LoVo (cell line): ENCODE measurements at regions not wholly inside any gene's neighbourhood (a gene's known extent, or its start where the extent isn't known, plus 50 kb on each side); places are given as distances from the start of the nearest gene placed in this dataset.
A peak's percentile ranks its signal among the peaks of the same experiment; 100 is the strongest.

Experiments
- DNase-seq: peaks from one replicate; pipeline ENCODE4 v3.0.0-alpha.2; 2016; ENCODE audit warnings: low spot score

DNA sequence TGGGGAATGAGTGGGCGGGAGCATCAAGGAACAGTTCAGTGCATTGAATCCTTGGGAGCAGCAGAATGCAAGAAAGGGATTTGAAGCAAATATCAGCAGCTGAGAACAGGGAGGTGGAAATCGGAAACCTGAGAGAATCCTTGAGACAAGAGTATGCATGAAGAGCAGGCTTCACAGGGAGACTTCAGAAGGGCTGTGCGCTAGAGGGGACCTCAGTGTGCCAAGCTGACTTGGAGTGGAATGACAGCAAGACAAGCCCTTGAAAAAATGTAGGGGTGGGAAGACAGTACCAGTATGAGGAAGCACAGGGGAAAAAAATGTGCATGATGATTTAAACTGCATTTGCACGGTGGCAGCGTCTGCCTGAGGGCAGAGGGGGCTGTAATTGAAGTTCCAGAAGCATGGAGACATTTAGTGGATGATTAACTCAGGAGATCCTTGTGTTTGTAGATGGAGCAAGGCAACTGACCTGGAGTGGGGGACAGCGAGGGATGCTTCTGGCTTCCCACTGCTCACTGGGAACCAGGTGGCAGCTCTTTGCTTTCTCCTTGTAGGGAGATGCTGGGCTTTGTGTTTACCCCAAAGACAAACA is 204.9 kb upstream of the PLET1 start:
- no peak for DNase-seq

DNA sequence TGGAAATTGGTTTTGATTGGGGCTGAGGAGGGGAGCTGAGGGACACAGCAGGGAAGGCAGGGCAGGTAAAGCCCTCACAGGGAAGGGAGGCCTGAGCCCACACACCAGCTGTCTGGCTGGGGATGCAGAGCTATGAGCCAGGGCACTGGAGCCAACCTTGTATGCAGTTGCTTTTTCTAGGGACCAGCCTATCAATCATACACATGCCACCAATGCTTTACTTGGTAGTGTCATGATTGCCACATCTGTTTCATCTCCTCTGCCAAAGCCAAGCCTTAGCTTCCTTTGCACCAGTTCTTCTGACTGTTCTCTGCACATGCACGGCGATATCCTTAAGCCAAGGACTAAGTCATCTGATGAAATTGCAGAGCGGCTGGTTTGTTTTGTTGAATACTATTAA is 207.1 kb upstream of the PLET1 start:
- no peak for DNase-seq

DNA sequence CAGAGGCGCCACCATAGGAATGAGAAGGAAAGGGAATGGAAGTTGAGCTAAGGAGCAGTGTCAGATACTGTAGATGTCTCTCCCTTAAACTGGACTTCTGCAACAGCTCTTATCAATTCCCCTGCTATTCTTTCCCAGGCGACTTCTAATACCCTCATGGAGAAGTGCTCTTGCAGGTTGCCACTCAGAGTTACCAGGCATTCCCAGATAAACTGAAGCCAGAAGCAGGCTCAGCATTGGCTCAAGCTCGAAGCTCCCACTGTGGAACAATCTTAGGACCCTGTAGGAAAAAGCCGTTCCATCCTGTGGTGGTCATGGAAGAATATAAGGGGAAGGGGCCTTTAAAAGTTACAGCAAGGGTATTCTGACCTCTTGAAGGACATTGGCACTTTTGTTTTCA is 208.7 kb upstream of the PLET1 start:
- DNase-seq, result no peak

DNA sequence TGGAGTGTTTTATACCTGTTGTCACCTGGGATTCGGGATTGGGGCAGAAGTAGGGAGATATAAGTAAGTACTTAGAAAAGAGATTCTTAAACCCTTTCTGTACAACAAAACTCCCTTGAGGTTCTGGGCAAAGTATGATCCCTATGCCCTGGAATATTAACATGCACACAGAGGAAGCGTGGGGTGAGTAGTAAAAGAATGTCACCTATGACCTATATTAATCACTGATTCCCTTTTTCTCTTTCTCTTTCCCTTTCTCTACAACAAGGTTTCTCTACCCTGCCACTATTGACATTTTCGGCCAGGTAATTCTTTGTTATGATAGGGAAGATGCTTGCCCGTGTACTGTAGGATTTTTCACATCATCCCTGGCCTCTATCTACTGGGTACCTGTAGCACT is 209.7 kb upstream of the PLET1 start:
- peak; percentile 10 for DNase-seq

DNA sequence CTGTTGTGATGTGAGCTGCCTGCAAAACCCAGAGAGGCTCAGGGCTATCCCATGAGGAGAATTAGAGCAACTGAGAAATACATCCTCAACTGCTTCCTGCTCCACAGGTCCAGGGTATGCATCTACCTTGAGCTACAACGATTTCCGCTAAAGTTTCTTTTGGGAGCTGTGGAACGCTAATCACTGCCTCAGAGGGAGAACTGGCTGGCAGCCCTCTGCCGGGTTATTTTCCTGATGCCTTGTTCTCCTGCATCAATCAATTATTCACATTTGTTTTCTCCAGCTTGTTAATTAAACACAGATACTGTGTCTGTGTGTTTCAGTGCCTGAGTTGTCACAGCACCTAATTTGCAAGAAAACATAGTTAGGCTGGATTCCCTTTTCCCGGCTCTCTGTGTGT is 211.1 kb upstream of the PLET1 start:
- no peak for DNase-seq

DNA sequence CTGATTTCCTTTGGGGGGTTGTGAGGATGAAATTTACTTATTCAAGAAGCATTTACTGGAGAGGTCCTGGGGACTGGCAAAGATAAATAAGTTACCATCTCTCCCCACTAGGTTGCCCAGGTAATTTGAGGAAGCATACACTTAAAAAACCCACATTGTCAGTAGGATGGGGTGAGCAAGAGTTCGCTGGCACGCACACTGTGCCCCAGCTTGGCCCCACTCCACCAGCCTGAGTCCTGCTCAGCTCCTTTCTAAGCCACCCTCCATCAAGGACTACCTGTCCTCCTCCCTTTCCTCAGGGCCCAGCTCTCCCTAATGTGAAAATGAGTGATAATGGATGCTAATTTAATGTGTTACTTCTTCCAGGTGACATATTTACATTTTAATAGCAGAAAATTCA is 216.5 kb upstream of the PLET1 start:
- DNase-seq, result no peak

DNA sequence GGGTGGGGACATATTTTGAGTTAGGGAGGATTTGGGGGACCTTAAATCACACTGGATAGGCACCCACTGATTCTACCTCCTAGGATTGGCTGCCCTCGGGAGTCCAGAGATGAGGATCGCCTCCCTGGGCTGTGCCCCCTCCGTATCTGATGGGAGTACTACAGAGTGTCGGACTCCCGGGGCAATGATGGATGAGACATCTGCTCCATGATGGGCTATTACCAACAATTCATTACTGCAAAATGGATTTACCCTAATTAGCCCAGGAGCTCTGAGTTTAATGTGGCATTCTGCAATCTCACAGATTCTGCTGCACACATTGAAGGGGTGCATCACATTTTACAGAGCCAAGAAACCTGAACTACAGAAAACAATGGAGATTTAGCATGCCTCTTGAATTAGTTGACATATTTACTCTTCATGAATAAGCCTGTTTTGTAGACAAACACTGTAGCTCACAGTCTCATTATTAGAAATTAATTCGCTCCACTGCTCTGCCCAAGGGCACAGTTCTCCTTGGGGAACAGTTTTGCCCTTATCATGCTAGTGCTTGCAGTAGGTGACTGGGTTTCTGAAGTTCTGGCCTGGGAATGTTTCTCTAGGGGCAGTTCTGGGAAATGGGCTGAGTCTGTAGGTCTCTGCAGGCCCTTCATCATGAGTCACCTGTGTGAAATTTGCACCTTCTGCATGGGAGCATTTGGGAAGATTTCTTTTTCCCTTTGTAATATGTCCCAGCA is 217.1 kb upstream of the PLET1 start:
- no peak for DNase-seq

DNA sequence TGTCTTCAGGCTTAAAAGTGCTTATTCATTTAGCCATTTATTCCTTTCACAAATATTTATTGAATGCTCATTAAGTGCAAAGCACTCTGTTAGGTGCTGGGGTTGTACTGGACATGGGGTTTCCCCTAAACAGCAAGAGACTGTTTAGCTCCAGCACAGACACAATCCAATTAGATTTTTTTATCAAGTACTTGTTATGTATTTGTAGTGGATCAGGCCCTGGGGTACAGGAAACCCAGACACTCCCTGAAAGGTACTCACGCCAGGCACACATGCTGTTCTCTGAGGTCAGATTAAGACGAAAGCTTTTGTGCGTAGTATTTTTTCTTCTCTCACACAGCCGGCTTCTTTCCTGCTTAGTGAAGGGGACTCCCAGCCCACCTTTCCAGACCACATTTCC is 218.1 kb upstream of the PLET1 start:
- no peak for DNase-seq

DNA sequence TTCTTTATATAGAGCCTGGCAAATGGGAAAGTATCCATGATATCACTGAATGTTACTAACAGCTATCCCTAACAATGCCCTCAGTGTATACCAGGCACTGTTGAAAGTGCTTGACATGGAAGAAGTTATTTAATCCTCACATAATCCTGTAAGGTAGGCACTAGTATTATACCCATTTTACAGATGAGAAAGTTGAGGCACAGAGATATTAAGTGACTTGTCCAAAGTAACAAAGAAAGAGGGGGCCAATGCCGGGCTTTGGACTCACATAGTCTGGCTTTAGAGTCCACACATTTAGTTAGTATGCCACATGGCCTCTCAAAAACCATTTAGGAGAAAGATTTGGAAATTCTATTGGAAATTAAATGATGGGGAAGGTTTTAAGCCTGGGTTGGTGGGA is 220.8 kb upstream of the PLET1 start:
- DNase-seq, result no peak

DNA sequence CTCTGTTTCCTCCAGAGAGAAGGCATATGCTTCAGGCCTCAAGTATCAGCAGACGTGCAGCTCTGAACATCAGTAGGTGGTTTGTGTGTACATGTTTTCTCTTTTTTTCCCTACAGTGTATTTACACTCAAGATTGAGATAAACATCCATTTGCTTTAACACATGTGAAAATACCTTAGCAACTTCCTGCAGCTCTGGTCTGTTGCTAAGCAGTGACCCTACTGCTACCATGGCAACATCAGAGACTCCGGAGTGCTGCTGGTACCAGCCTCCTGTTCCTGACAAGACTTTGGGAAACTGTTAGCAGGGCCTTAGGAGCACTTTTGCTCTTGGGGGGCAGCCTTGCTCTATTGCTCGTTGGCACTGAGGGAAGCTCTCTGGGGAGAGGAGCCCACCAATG is 221.2 kb upstream of the PLET1 start:
- no peak for DNase-seq

DNA sequence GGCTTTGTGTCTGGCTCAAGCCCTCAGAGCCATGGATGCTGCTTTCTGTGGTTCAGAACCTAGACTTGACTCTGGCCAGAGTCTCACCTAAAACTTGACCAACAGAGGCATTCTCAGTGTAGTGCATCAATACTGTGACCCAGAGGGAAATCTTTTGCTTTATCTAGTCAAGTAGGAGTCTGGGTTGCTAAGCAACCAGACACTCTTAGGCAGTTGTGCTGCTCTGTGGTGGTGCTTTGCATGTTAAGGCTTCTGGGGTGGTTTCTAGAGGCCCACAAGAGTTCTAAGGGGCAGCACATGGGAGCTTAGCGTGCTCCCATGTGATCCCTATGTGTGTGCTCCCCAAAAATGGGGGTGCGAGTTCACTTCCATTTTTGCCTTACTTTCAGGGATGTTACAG is 224.6 kb upstream of the PLET1 start:
- DNase-seq, result no peak

DNA sequence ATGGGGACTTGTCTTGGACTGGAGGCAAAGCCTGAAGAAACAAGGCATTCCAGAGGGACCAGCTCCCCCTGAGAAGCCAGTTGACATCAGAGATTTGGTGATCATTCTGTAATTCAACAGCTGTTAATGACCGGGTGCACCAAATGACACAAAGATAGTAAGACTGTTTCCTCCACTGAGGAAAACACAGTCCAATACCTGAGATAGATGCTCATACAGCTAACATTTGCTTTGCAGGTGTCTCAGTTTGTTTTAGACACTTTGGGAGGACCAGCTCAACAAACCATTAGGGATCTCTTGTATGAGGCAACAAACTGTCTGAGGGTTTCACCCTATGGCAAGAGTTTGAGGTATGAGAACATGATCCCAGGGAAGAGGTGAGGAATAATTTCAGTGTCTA is 237.2 kb upstream of the PLET1 start:
- no peak for DNase-seq

DNA sequence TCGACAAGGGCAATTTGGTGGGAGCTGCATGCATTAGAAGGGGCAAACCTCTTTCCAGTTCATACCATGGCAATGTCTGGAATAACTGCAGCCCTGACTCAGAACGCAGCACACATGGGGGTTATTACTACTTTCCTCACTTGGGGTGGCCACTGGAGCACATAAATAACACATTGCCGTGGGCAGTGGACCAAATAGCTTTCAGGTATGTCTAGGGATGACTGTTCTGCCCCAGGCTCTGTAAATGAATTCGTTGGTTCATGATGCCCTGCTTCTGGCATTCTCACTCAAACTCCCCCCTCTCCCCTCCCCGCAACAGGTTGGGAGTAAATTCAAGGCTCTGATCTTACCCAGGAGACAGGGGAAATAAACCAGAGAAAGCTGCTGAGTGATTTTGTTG is 238.0 kb upstream of the PLET1 start:
- no peak for DNase-seq

DNA sequence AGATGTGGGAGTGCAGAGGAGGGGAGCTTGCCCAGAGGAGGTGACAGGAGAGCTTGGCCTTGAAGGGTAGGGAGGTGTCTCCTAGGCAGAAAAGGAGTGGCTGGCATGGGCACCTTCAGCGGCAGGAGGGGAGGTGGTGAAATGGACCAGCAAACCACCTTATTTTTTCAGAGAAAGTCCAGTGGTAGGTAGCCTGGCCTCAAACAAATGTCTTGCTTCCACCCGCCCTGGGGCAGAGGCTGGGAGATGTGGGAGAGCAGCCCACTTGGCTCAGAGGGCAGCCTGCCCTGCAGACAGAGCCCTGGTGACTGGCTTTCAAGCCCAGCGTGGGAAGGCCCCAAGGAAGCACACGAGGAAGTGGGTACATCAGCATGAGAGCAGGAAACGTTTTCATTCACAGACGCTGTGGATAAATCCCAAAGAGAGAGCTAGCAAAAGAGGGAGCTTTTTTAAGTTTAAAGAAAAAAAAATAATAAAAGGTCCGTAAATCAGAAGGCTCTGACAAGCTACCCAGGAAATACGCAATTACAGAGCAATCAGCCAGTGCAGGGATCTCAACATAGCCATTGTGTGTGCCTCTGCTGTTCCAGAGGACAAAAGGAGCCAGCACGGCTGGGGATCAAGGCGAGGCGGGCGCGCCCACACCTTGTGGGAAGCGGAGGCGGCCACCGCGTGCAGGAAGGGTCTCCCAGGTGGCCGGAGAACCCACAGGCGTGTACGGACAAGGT is 238.7 kb upstream of the PLET1 start:
- no peak for DNase-seq

DNA sequence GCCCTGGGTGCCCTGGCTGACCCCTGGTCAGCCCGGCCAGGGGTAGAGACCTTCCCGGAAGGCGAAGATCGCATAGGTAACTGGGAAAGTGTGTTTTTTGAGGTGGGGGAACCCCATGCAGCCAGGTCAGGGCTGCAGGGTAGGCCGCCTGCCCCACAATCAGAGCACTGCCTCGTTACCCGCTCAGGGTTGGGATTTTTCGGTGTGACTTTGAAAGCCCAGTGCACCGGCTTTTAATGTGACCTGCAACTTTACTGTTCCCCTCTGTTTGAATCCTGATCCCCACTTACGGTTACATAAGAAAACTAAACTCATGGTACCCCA is 239.2 kb upstream of the PLET1 start:
- no peak for DNase-seq

DNA sequence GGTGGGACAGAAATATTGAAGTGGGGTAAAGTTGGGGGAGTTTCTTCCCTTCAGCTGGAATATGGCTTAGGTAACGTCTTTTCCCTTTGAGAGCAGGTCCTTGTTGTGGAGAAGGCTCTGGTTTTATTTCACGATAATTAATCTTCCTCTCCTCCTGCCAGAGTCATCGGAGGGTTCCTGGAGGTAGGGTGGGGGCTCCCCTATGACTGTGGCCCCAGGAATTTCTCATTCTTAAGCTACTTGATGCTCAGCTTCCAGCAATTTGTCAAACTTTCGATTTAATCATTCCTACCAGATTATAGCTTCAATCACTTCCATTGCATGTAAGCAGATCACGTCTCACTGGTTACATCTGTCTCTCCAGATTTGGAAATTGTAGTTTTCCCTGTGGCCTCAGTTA is 242.8 kb upstream of the PLET1 start:
- no peak for DNase-seq

DNA sequence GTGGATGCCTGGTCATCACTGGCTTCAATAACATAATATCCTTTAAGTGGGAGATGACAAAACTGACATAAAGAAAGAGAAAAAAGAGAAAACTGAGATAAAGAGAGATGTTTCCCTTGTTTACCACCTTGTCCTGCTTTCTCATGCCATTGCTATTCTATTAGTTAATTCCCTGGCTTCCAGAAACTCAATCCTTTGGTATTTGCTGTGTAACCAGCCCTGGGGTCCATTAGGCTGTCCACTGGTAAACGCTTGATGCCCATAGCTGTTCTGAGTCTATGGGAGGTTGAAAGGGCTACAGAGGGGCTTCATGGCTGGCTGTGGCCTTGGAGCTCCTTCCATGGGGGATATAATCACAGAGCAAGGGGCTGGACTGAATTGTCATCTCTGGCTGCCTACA is 243.4 kb upstream of the PLET1 start:
- no peak for DNase-seq

DNA sequence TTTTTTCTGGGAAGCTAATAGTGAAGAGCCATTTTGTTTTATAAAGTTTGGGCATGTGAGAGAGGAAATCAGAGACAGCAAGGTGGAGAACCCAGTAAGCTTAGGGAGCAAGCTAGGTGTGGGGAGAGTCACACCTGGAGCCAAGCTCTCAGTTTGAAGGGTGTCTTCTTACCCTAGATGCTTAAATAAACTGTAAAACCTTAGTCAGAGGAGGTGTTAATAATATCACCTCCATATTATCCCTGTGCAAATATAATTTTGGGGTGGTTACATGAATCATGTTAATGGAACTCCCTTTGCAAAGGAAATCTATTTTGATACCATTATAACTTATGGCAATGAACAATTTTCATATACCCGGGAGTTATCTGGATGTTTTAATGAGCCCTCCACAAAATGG is 246.2 kb upstream of the PLET1 start:
- no peak for DNase-seq

DNA sequence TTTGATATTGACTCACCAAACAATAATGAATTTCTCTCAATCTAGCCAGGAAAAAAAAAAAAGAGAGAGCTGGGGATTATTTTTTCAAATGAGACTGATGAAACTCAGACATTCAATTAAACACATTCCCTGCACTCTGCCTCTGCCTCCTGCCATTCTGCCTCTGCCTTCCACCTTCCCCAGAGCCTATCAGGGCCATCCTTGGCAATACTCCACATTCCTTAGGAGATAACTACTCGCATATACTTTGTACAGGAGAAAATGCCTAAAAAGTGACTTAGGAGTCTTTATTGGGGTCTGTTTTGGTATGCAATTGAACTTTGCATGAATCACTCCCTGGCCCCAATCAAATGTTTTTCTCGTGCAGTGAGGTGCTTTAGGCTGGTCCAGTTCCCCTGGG is 246.6 kb upstream of the PLET1 start:
- no peak for DNase-seq

DNA sequence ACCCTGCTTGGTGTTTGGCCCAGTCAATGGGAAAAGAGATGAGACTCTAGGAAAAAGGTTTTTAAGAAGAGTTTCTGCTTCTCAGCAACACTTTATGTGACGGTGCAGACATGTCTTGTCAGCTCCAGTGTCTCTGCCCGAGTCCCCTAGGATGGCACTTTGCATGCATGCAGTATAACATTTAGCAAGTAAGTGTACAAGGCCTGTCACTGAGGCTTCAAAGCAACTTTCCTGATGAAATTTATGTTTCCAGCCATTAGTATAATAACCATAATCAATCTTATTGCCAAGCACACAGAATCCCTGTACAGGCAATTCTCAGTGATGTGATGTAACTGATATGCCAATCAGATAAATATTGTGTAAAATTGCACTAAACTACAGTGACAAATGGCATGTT is 248.1 kb upstream of the PLET1 start:
- no peak for DNase-seq

DNA sequence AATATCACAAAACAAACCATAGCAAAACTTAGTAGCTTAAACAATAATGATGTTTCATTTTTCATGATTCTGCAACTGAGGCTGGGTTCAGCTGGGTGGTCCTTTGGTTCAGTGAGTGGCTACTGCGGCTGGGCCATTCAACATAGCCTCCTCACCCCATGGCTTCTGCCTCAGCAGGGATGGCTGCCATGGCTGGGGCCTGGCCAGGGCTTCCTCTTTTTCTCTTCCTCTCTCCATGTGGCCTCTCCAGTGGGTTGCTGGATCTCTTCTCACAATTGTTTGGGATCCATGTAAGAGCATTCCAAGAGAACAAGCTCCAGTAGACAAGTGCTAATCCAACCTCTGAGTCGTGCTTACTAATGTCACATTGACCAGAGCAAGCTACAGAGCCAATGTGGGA is 248.6 kb upstream of the PLET1 start:
- no peak for DNase-seq

DNA sequence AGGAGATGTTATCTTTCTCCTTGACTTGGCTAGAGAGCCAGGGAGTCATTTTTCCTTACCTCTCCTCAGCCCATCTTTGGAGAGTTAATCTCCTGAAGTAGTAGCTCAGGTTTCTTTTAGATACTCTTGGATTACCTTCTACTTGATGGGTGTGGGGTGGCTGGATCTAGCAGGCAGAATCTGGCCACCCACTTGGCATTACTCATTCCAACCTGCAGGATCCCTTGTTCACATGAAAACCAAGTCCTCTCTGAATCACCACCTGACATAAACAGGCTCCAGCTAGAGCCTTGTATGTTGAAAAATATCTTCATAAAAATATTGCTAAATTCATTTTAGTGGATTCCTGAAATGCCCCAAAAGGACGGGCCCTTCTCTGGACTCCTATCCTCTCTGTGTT is 250.6 kb upstream of the PLET1 start:
- no peak for DNase-seq

DNA sequence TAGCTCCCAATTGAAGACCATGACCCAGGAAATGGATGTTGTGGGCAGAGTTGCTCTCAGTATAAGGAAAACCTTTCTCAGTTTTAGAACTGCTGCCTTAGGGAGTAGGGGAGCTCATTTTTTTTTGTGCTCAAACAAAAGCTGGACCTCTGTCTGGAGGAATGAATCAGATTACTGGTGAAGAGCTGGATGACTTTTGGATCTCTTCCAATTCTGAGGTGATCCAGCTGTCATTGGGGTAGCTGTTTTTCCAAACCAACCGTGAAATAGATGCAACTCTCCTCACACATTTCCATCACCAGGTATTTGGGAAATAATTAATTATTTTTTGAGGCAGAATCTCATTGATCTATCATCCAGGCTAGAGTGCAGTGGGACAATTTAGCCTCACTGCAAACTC is 251.3 kb upstream of the PLET1 start:
- no peak for DNase-seq

DNA sequence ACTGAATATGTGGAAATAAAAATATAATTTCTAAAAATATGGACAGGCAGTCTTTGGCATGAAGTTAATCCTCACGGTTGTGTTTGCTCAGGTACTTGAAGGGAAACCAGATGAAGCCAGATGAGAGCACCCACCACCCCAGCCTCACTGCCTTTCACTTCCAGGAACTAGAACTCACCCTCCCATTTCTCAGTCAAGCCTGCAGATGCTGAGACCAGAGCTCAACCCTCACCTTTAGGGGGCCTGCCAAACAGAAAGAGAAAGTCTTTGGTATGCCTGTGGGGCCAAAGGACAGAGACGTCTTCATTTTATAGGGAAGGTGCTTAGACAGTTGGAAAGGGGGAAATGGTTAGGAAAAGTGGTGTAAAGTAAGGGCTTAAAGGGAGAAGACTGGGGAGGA is 252.8 kb upstream of the PLET1 start:
- no peak for DNase-seq
